ENCODE measurements at regions not wholly inside any gene's neighbourhood (a gene's known extent, or its start where the extent isn't known, plus 50 kb on each side); places are given as distances from the start of the nearest gene placed in this dataset.
"Not testable (repeated sequence)": the region's sequence is repeated elsewhere in the genome, so short reads cannot be mapped to it uniquely, and the experiment has no call there.

GRCh38 chr22:26762503-26763472, 105.4 kb downstream of the MIAT start:
- DNase-seq = no peak
- no peaks in the 10 kb centered on the region for H3K4me1 Mint-ChIP-seq (ENCODE audit: low read depth)
- H3K27ac Mint-ChIP-seq = no peak overlapping the region
- H3K4me3 Mint-ChIP-seq = no peak overlapping the region
- peaks cover 5% of the 10 kb centered on the region for H3K9me3 Mint-ChIP-seq
- peaks cover 42% of the 10 kb centered on the region for H3K36me3 Mint-ChIP-seq (ENCODE audit: low read depth)
- H3K27me3 Mint-ChIP-seq = no peaks in the 10 kb centered on the region

GRCh38 chr22:26763633-26764361, 106.4 kb downstream of the MIAT start:
- H3K9me3 Mint-ChIP-seq = peaks cover 5% of the 10 kb centered on the region
- no peaks in the 10 kb centered on the region for H3K4me1 Mint-ChIP-seq (ENCODE audit: low read depth)
- no peaks in the 10 kb centered on the region for H3K27me3 Mint-ChIP-seq
- DNase-seq = no peak
- H3K36me3 Mint-ChIP-seq (ENCODE audit: low read depth) = peaks cover 41% of the 10 kb centered on the region
- no peak overlapping the region for H3K4me3 Mint-ChIP-seq
- H3K27ac Mint-ChIP-seq = no peak overlapping the region

- DNase-seq = no peak
- Mint-ChIP-seq H3K27me3 (no peaks in the 10 kb centered on the region), H3K36me3 (ENCODE audit: low read depth) (peaks cover 49% of the 10 kb centered on the region), H3K4me3 (no peak overlapping the region), H3K27ac (no peak overlapping the region), H3K9me3 (peaks cover 5% of the 10 kb centered on the region), H3K4me1 (ENCODE audit: low read depth) (peaks cover 4% of the 10 kb centered on the region)
Measured at GRCh38 chr22:26766510-26767350, 109.3 kb downstream of the MIAT start.

GRCh38 chr22:26767351-26768155, 110.2 kb downstream of the MIAT start:
- DNase-seq = no peak
- H3K9me3 Mint-ChIP-seq = peaks cover 5% of the 10 kb centered on the region
- peaks cover 49% of the 10 kb centered on the region for H3K36me3 Mint-ChIP-seq (ENCODE audit: low read depth)
- H3K4me1 Mint-ChIP-seq (ENCODE audit: low read depth) = peaks cover 4% of the 10 kb centered on the region
- H3K27me3 Mint-ChIP-seq = no peaks in the 10 kb centered on the region
- no peak overlapping the region for H3K27ac Mint-ChIP-seq
- no peak overlapping the region for H3K4me3 Mint-ChIP-seq

GRCh38 chr22:26768156-26768515, 110.7 kb downstream of the MIAT start:
- H3K36me3 Mint-ChIP-seq (ENCODE audit: low read depth) = peaks cover 49% of the 10 kb centered on the region
- H3K27ac Mint-ChIP-seq = no peak overlapping the region
- H3K9me3 Mint-ChIP-seq = peaks cover 5% of the 10 kb centered on the region
- H3K4me1 Mint-ChIP-seq (ENCODE audit: low read depth) = peaks cover 4% of the 10 kb centered on the region
- H3K4me3 Mint-ChIP-seq = no peak overlapping the region
- no peaks in the 10 kb centered on the region for H3K27me3 Mint-ChIP-seq
- no peak for DNase-seq

GRCh38 chr22:26768952-26769351, 111.6 kb downstream of the MIAT start:
- Mint-ChIP-seq H3K4me3 (no peak overlapping the region), H3K36me3 (ENCODE audit: low read depth) (peaks cover 44% of the 10 kb centered on the region), H3K27ac (no peak overlapping the region), H3K9me3 (peaks cover 5% of the 10 kb centered on the region), H3K4me1 (ENCODE audit: low read depth) (peaks cover 4% of the 10 kb centered on the region), H3K27me3 (no peaks in the 10 kb centered on the region)
- no peak for DNase-seq

- H3K4me1 Mint-ChIP-seq (ENCODE audit: low read depth) = peaks cover 4% of the 10 kb centered on the region
- no peak overlapping the region for H3K27ac Mint-ChIP-seq
- DNase-seq = no peak
Measured at GRCh38 chr22:26769663-26770062, 112.3 kb downstream of the MIAT start.

GRCh38 chr22:26770624-26771023, 113.2 kb downstream of the MIAT start:
- Mint-ChIP-seq H3K27me3 (no peaks in the 10 kb centered on the region), H3K27ac (no peak overlapping the region), H3K4me3 (no peak overlapping the region), H3K4me1 (ENCODE audit: low read depth) (peaks cover 4% of the 10 kb centered on the region), H3K9me3 (peaks cover 5% of the 10 kb centered on the region), H3K36me3 (ENCODE audit: low read depth) (peaks cover 48% of the 10 kb centered on the region)
- DNase-seq = no peak

More at GRCh38 chr22:26769663-26770062, 112.3 kb downstream of the MIAT start:
- peaks cover 5% of the 10 kb centered on the region for H3K9me3 Mint-ChIP-seq
- no peak overlapping the region for H3K4me3 Mint-ChIP-seq
- H3K27me3 Mint-ChIP-seq = no peaks in the 10 kb centered on the region
- H3K36me3 Mint-ChIP-seq (ENCODE audit: low read depth) = peaks cover 47% of the 10 kb centered on the region

- not testable (repeated sequence) for H3K4me1 Mint-ChIP-seq (ENCODE audit: low read depth); H3K4me3 Mint-ChIP-seq; H3K27ac Mint-ChIP-seq; DNase-seq; H3K27me3 Mint-ChIP-seq; H3K9me3 Mint-ChIP-seq
- peaks cover 51% of the 10 kb centered on the region for H3K36me3 Mint-ChIP-seq (ENCODE audit: low read depth)
Measured at GRCh38 chr22:26773054-26773453, 115.7 kb downstream of the MIAT start.

- DNase-seq = no peak
- Mint-ChIP-seq H3K36me3 (ENCODE audit: low read depth) (peaks cover 71% of the 10 kb centered on the region), H3K9me3 (peaks cover 2% of the 10 kb centered on the region), H3K4me3 (no peak overlapping the region), H3K27ac (no peak overlapping the region), H3K4me1 (ENCODE audit: low read depth) (no peaks in the 10 kb centered on the region), H3K27me3 (no peaks in the 10 kb centered on the region)
Measured at GRCh38 chr22:26775394-26775793, 118.0 kb downstream of the MIAT start.

- Mint-ChIP-seq H3K36me3 (ENCODE audit: low read depth) (peaks cover 78% of the 10 kb centered on the region), H3K4me1 (ENCODE audit: low read depth) (no peaks in the 10 kb centered on the region), H3K27me3 (no peaks in the 10 kb centered on the region), H3K4me3 (no peak overlapping the region), H3K27ac (no peak overlapping the region), H3K9me3 (peaks cover 2% of the 10 kb centered on the region)
- DNase-seq = no peak
Measured at GRCh38 chr22:26777156-26777801, 119.9 kb downstream of the MIAT start.

GRCh38 chr22:26778372-26778771, 121.0 kb downstream of the MIAT start:
- Mint-ChIP-seq H3K27me3 (no peaks in the 10 kb centered on the region), H3K9me3 (peaks cover 2% of the 10 kb centered on the region), H3K4me1 (ENCODE audit: low read depth) (no peaks in the 10 kb centered on the region), H3K27ac (no peak overlapping the region), H3K36me3 (ENCODE audit: low read depth) (peaks cover 88% of the 10 kb centered on the region), H3K4me3 (no peak overlapping the region)
- no peak for DNase-seq

GRCh38 chr22:26779108-26779507, 121.7 kb downstream of the MIAT start:
- peaks cover 2% of the 10 kb centered on the region for H3K9me3 Mint-ChIP-seq
- H3K27me3 Mint-ChIP-seq = no peaks in the 10 kb centered on the region
- H3K4me3 Mint-ChIP-seq = no peak overlapping the region
- DNase-seq = no peak
- no peaks in the 10 kb centered on the region for H3K4me1 Mint-ChIP-seq (ENCODE audit: low read depth)
- peaks cover 92% of the 10 kb centered on the region for H3K36me3 Mint-ChIP-seq (ENCODE audit: low read depth)
- no peak overlapping the region for H3K27ac Mint-ChIP-seq
